Heart right ventricle (tissue), 16 donors: ENCODE measurements at regions not wholly inside any gene's neighbourhood (a gene's known extent, or its start where the extent isn't known, plus 50 kb on each side); places are given as distances from the start of the nearest gene placed in this dataset.
"Not testable (repeated sequence)": the region's sequence is repeated elsewhere in the genome, so short reads cannot be mapped to it uniquely, and the experiment has no call there.

Experiments
- ATAC-seq, 8 donors: fragments of 200-7000 bp; cut with Tn5 transposase; one replicate each; pipeline ENCODE4 v1.9.1; 2020; ENCODE audit warnings: mild to moderate bottlenecking in 8 of 8, moderate library complexity in 8 of 8, moderate number of reproducible peaks in 1 of 8
- DNase-seq, 2 donors: peaks; one replicate each; pipeline ENCODE4 v3.0.0-alpha.2; 2020
- H3K27ac ChIP-seq, 10 donors: fragments of 200-600 bp; sonication (generic) in 2 of 10; one replicate each; pipeline versions ENCODE4 v1.5.0 to v1.8.0; 2020 to 2022; ENCODE audit warnings: mild to moderate bottlenecking in 3 of 10
- H3K27me3 ChIP-seq, 7 donors: fragments of 200-600 bp; one replicate each; pipeline ENCODE4 v1.8.0; 2021 to 2022; ENCODE audit warnings: mild to moderate bottlenecking in 2 of 7
- H3K36me3 ChIP-seq, 9 donors: fragments of 200-600 bp; sonication (generic) in 1 of 9; one replicate each; pipeline versions ENCODE4 v1.5.0 to v1.8.0; 2020 to 2022; ENCODE audit warnings: mild to moderate bottlenecking in 2 of 9
- H3K4me1 ChIP-seq, 9 donors: fragments of 200-600 bp; sonication (generic) in 1 of 9; one replicate each; pipeline versions ENCODE4 v1.5.0 to v1.8.0; 2020 to 2022; ENCODE audit warnings: mild to moderate bottlenecking in 4 of 9
- H3K4me3 ChIP-seq, 10 donors: fragments of 200-600 bp; sonication (generic) in 2 of 10; one replicate each; pipeline versions ENCODE4 v1.5.0 to v1.8.0; 2020 to 2022; ENCODE audit warnings: mild to moderate bottlenecking in 7 of 10, moderate library complexity in 2 of 10
- H3K9me3 ChIP-seq, 11 donors: fragments of 200-600 bp in 10 of 11; sonication (generic) in 2 of 11; one replicate each; pipeline versions ENCODE4 v1.5.0 to v1.8.0; 2013 to 2022; ENCODE audit warnings: mild to moderate bottlenecking in 2 of 11, control low read depth in 1 of 11, moderate library complexity in 1 of 11
- WGBS, 2 donors: extraction: QIAGEN DNeasy Blood & Tissue Kit; methylation state at CpG; one replicate each; pipeline ENCODE4 v1.1.7; 2013; ENCODE audit warnings: inconsistent platforms in 1 of 2; 5-methylcytosine and 5-hydroxymethylcytosine counted together
- intact Hi-C, 10 donors: fragments of 100-400 bp; cut with DNase I; formaldehyde crosslinking; loops; one replicate each; pipeline versions ENCODE4 v1.11.1 to v1.14.2; 2022
- TF ChIP-seq, protein P1 (sequence below), 9 donors: fragments of 200-600 bp; sonication (generic) in 2 of 9; IDR thresholded peaks; one replicate each; pipeline versions ENCODE4 v1.5.0 to v1.8.0; 2021 to 2022; ENCODE audit warnings: antibody characterized with exemption in 9 of 9, mild to moderate bottlenecking in 5 of 9, moderate library complexity in 1 of 9
- donor health status: Arrhythmogenic right ventricular cardiomyopathy.
- donor health status: ischemic (EF 13 %, LVEDD 7.1; RV severe dilation, severe dysfunction).
- donor health status: healthy with polysubstance abuse.
- donor health status: DM: no; HTN: yes; CAD: no.
- donor health status: DM: no; HTN: no; CAD: no.
- donor health status: ischemic (EF 25% LVEDD 6.9; RV normal size, moderate dysfunction).
- donor health status: ischemic (EF 25% LVEDD 5.7; RV mildly dilated, moderate dysfunction).
- donor health status: healthy.
- donor health status: DM: yes; HTN: yes; CAD: no.
- donor health status: Ischemic cardiomyopathy.
- donor health status: ischemic (EF 35%, LVEDD 5.7; RV mildly dilated, moderate dysfunction).
- donor health status: nonischemic (EF 11% LVEDD 7.7; RV severe dilation, severe dysfunction).
- donor health status: DM: yes; HTN: yes; CAD: no.
- donor health status: PGD.
- donor health status: ischemic (EF 29% LVEDD 5.4; RV normal size, mild dysfunction).
- donor health status: nonischemic (EF 23%, LVEDD 6.1; RV moderate dilation, normal function).

DNA sequence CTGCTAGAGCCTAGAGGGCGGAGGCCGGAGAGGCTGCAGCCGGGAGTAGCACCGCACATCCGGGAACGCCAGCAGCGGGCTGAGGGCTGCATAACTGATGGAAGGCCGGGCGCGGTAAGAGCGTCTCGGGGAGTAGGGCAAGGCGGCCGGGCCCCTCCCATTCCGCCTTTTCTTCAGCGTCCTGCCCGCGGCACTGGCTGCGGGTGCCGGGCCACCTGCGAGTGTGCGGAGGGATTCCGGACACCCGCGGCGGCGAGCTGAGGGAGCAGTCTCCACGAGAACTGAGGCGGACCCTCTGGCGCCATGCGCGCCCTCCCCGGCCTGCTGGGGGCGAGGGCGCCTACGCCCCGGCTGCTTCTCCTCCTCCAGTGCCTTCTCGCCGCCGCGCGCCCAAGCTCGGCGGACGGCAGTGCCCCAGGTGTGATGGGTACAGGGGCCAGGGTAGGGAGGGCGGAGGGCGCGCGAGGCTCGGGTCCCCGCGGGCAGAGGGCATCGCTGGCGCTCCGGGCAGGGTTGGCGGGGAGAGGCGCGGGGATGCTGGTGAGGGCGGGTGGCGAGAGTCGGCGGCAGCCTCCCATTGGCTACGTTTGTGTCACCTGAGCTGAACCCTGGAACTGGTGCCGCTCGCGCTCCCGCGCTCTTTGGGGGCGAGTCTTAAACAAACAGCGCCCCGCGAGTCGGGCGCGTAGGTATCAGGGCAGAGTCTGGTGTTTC is 334.4 kb downstream of the SRGAP2C start:
- TF ChIP-seq, protein P1, sequence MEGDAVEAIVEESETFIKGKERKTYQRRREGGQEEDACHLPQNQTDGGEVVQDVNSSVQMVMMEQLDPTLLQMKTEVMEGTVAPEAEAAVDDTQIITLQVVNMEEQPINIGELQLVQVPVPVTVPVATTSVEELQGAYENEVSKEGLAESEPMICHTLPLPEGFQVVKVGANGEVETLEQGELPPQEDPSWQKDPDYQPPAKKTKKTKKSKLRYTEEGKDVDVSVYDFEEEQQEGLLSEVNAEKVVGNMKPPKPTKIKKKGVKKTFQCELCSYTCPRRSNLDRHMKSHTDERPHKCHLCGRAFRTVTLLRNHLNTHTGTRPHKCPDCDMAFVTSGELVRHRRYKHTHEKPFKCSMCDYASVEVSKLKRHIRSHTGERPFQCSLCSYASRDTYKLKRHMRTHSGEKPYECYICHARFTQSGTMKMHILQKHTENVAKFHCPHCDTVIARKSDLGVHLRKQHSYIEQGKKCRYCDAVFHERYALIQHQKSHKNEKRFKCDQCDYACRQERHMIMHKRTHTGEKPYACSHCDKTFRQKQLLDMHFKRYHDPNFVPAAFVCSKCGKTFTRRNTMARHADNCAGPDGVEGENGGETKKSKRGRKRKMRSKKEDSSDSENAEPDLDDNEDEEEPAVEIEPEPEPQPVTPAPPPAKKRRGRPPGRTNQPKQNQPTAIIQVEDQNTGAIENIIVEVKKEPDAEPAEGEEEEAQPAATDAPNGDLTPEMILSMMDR (IDR thresholded peaks at IDR 0.05) = no peak
- Histone ChIP-seq H3K27ac (peak overlapping the region in 2 of 10 donors; percentile 9 to 90), H3K9me3 (no peaks in the 10 kb centered on the region), H3K4me3 (peak overlapping the region; percentile 14 to 63 (median 46)), H3K4me1 (peaks cover 0 to 37% (median 6%) of the 10 kb centered on the region in 9 donors), H3K36me3 (no peaks in the 10 kb centered on the region), H3K27me3 (peaks cover 13 to 70% (median 55%) of the 10 kb centered on the region in 7 donors)
- 1% methylated on average over 71 to 75 of the region's 75 CpGs for WGBS, 2 donors
- ATAC-seq = peak; percentile 35 to 81 (median 60)
- intact Hi-C loops = no loop called here
- peak; percentile 23 to 53 for DNase-seq

DNA sequence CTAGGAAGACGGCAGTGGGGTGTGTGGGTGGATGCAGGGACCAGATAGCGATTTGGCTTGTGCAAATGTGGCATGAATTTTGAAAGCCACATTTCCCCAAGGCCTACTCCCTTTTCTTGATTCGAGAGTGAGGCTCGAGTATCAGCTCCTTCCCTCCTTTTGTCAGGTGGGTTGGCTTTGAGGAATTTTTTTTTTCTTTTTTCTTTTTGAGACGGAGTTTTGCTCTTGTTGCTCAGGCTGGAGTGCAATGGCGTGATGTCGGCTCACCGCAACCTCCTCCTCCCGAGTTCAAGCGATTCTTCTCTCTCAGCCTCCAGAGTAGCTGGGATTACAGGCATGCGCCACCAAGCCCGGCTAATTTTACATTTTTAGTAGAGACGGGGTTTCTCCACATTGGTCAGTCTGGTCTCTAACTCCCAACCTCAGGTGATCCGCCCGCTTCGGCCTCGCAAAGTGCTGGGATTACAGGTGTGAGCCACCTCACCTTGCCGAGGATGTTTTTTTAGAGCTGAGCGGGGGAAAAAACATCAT is 335.0 kb downstream of the SRGAP2C start:
- 41 to 45% methylated on average over 19 of the region's 19 CpGs for WGBS, 2 donors
- Histone ChIP-seq H3K4me1 (peaks cover 0 to 37% (median 6%) of the 10 kb centered on the region in 9 donors), H3K27me3 (peaks cover 13 to 70% (median 55%) of the 10 kb centered on the region in 7 donors), H3K4me3 (peak overlapping the region in 9 of 10 donors; percentile 14 to 63 (median 48)), H3K27ac (peak overlapping the region in 1 of 10 donors; percentile 90)
- intact Hi-C loops, H3K36me3 ChIP-seq, DNase-seq, ATAC-seq, H3K9me3 ChIP-seq: not testable (repeated sequence)

DNA sequence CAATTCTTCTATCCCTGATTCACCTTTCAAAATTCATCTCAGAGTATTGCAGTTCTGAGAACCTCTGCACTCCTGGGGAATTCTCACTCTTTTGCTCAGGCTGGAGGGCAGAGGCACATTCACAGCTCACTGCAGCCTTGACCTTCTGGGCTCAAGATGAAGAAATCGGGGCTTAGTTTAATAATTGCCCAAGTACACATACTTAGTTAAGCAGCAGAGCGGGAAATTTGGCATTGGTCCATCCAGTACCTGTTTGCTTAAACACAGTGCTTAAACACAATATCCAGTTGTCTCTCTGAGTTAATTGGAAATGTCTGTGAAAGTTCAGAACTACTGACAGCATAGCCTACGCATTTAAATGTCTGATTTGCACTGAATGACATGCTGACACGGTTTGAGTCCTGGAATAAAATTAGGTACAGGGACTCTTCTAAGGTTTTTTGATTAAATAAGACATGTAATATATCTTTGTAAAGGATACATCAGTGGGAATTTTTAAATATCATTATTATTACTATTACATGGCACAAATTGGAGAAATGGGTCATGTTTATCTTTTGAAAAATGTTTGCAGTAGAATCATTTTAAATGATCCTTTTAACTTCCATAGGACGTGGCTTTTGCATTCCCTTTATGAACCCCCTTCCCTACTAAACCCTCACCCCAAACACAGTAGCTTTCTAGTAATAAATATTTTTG is 337.4 kb downstream of the SRGAP2C start:
- Histone ChIP-seq H3K4me1 (peaks cover 0 to 26% (median 6%) of the 10 kb centered on the region in 9 donors), H3K4me3 (no peak overlapping the region), H3K36me3 (no peaks in the 10 kb centered on the region), H3K27ac (no peak overlapping the region), H3K27me3 (peaks cover 13 to 75% (median 49%) of the 10 kb centered on the region in 7 donors), H3K9me3 (no peaks in the 10 kb centered on the region)
- intact Hi-C loops = no loop called here
- ATAC-seq (no peak), DNase-seq (no peak)
- WGBS, 2 donors = 60 to 78% methylated on average over 5 of the region's 5 CpGs
- TF ChIP-seq, protein P1 (IDR thresholded peaks at IDR 0.05) = no peak

DNA sequence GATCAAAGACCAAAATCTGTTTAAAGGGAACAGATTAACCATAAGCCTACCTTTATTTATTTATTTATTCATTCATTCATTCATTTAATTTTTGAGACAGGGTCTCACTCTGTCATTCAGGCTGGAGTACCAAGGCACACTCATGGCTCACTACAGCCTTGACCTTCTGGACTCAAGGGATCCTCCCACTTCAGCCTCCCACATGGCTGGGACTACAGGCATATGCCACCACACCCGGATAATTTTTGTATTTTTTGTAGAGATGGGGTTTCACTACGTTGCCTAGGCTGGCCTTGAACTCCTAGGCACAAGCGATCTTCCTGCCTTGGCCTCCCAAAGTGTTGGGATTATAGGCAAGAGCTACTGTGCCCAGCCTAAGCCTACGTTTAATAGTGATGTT is 338.3 kb downstream of the SRGAP2C start:
- H3K27me3 ChIP-seq = peaks cover 13 to 66% (median 40%) of the 10 kb centered on the region in 7 donors
- H3K36me3 ChIP-seq, ATAC-seq: not testable (repeated sequence)

DNA sequence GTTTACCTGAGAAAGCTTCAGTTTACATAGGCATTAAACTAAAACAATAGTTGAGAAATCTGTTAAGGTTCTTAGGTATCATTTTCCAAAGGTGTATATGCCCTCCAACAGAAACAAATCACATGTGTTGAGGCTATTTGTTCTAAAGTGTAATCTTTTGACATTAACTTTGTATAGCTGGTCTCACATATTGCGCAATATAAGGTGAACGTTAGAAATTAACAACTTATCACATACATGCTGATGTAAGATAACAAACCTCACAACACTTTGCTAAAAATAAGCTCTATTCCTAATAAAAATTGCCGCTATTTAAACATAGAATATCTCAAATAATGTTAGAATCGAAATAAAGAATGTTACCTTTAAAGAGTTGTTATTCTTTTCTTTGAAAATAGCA is 340.6 kb downstream of the SRGAP2C start:
- ATAC-seq (no peak), DNase-seq (no peak)
- Histone ChIP-seq H3K9me3 (no peaks in the 10 kb centered on the region), H3K27ac (no peak overlapping the region), H3K4me3 (no peak overlapping the region), H3K36me3 (no peaks in the 10 kb centered on the region), H3K27me3 (peaks cover 0 to 44% (median 18%) of the 10 kb centered on the region in 7 donors), H3K4me1 (peaks cover 0 to 9% (median 0%) of the 10 kb centered on the region in 9 donors)
- TF ChIP-seq, protein P1 (IDR thresholded peaks at IDR 0.05) = no peak
- 72 to 77% methylated on average over 4 of the region's 4 CpGs for WGBS, 2 donors
- intact Hi-C loops = no loop called here

More for the DNA sequence above, 338.3 kb downstream of the SRGAP2C start:
- H3K9me3 ChIP-seq, H3K27ac ChIP-seq, DNase-seq, H3K4me3 ChIP-seq, intact Hi-C loops: not testable (repeated sequence)
- peaks cover 0 to 19% (median 6%) of the 10 kb centered on the region in 9 donors for H3K4me1 ChIP-seq
- WGBS, 2 donors = 77 to 85% methylated on average over 4 of the region's 4 CpGs

DNA sequence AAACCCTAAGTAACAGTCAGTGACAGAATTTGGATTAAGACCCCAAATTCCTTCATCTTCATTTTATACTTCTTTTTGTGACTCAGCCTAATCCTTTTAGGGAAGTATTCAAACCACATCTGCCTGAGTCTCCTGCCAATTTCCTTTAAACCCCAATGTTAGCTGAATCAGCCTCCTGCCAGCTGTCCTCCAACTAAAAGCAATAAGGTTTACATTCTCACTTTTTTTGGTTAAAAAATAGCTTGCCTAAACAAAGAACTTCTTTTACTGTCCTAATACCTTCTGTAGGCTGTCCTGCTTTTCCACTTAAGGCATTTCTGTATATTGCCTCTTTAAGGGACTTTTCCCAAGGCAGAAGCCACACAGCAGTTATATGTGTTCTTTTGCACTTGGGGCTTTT is 344.2 kb downstream of the SRGAP2C start:
- peak in 1 of 8 donors; percentile 61 for ATAC-seq
- H3K9me3 ChIP-seq, H3K4me1 ChIP-seq, H3K36me3 ChIP-seq, DNase-seq, H3K27me3 ChIP-seq, H3K4me3 ChIP-seq, intact Hi-C loops: not testable (repeated sequence)
- H3K27ac ChIP-seq = peak overlapping the region in 1 of 10 donors; percentile 20

DNA sequence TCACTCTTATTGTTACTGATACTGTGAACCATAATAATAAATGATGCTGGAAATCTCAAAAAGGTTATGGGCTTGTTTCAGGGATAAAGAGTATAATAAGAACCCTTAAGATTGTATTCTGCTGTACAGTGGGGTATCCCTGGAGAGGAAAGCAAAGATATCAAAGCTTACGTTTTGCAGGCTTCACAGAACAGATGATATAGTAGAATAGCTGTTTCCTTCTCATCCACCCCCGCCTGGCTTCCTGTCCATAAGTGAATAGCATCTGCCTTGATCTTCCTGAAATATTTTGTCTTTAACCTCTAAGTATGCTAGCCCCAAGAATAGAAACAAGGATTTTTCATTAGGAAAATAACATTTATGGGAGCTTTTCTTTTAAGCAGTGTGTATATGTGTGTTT is 345.3 kb downstream of the SRGAP2C start:
- H3K27ac ChIP-seq, ATAC-seq, H3K9me3 ChIP-seq, H3K27me3 ChIP-seq, H3K4me3 ChIP-seq, H3K36me3 ChIP-seq, intact Hi-C loops, H3K4me1 ChIP-seq, DNase-seq: not testable (repeated sequence)
- WGBS, 2 donors = 27 to 42% methylated on average over 2 of the region's 2 CpGs

DNA sequence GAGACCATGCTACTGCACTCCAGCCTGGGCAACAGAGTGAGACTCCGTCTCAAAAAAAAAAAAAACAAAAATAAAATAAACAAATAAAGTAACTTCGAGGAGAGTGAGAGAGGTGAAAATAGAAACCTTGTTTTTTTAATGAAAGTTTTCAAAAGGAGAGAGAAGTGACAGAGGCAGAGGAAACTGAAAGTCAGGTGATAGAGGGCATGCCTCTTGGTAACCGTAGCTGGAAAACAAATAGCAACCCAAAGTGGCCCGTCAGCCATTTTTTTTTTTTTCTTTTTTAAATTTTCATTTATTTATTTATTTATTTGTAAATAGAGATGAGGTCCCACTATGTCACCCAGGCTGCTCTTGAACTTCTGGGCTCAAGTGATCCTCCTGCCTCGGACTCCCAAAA is 347.0 kb downstream of the SRGAP2C start:
- H3K9me3 ChIP-seq, H3K36me3 ChIP-seq, H3K4me3 ChIP-seq, H3K27me3 ChIP-seq, H3K4me1 ChIP-seq, H3K27ac ChIP-seq, ATAC-seq, DNase-seq, intact Hi-C loops: not testable (repeated sequence)
- WGBS, 2 donors = 88 to 89% methylated on average over 5 of the region's 5 CpGs
